Osteocyte (in vitro differentiated cells): ENCODE measurements at regions not wholly inside any gene's neighbourhood (a gene's known extent, or its start where the extent isn't known, plus 50 kb on each side); places are given as distances from the start of the nearest gene placed in this dataset.

Experiments
- DNase-seq: peaks from one replicate; pipeline ENCODE4 v3.0.0; 2021; ENCODE audit warnings: mixed read lengths; ENCODE audit not compliant: unreplicated experiment; ENCODE audit errors: extremely low spot score
- H3K27ac Mint-ChIP-seq: one replicate; pipeline ENCODE4 v1.8.0; 2021; ENCODE audit warnings: mild to moderate bottlenecking, mixed read lengths; ENCODE audit not compliant: unreplicated experiment
- H3K27me3 Mint-ChIP-seq: one replicate; pipeline ENCODE4 v1.8.0; 2021; ENCODE audit warnings: mixed read lengths; ENCODE audit not compliant: unreplicated experiment
- H3K36me3 Mint-ChIP-seq: one replicate; pipeline ENCODE4 v1.8.0; 2021; ENCODE audit warnings: mixed read lengths; ENCODE audit not compliant: unreplicated experiment
- H3K4me1 Mint-ChIP-seq: one replicate; pipeline ENCODE4 v1.8.0; 2021; ENCODE audit warnings: mixed read lengths; ENCODE audit not compliant: unreplicated experiment
- H3K4me3 Mint-ChIP-seq: one replicate; pipeline ENCODE4 v1.8.0; 2021; ENCODE audit warnings: mild to moderate bottlenecking, moderate library complexity, mixed read lengths; ENCODE audit not compliant: unreplicated experiment
- H3K9me3 Mint-ChIP-seq: one replicate; pipeline ENCODE4 v1.8.0; 2021; ENCODE audit warnings: mixed read lengths; ENCODE audit not compliant: unreplicated experiment
- TF ChIP-seq, protein P1 (sequence below): fragments of 200-600 bp; sonication (generic); IDR thresholded peaks from 2 replicates; pipeline ENCODE4 v1.5.0; 2021; ENCODE audit warnings: antibody characterized with exemption, mild to moderate bottlenecking, moderate library complexity

- peaks cover under 1% of the 10 kb centered on the region for H3K9me3 Mint-ChIP-seq
- no peak for DNase-seq
- H3K4me1 Mint-ChIP-seq = no peaks in the 10 kb centered on the region
- H3K36me3 Mint-ChIP-seq = no peaks in the 10 kb centered on the region
- no peak overlapping the region for H3K27ac Mint-ChIP-seq
- no peak overlapping the region for H3K4me3 Mint-ChIP-seq
- no peaks in the 10 kb centered on the region for H3K27me3 Mint-ChIP-seq
- TF ChIP-seq, protein P1, sequence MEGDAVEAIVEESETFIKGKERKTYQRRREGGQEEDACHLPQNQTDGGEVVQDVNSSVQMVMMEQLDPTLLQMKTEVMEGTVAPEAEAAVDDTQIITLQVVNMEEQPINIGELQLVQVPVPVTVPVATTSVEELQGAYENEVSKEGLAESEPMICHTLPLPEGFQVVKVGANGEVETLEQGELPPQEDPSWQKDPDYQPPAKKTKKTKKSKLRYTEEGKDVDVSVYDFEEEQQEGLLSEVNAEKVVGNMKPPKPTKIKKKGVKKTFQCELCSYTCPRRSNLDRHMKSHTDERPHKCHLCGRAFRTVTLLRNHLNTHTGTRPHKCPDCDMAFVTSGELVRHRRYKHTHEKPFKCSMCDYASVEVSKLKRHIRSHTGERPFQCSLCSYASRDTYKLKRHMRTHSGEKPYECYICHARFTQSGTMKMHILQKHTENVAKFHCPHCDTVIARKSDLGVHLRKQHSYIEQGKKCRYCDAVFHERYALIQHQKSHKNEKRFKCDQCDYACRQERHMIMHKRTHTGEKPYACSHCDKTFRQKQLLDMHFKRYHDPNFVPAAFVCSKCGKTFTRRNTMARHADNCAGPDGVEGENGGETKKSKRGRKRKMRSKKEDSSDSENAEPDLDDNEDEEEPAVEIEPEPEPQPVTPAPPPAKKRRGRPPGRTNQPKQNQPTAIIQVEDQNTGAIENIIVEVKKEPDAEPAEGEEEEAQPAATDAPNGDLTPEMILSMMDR = no peak
These were observed 104.2 kb upstream of the AMN1 start for GRCh38 chr12:31832740-31833729.

DNA sequence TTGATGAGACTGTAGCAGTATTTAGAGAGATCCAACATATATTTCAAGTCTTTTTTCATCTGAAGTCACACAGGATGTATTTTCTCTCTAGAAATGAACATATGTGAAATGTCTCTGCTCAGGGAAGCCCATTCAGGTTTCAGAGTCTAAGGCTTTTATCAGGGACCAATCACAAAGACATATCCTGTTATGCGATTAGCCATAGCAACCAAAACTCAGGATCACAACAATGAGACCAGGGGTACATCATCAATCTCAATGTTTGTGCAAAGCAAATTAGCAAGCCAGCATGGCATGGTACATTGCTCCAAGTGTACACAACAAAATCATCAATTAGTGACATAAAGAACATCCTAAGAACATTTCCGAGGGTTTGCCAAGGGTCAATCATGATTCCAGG lies 99.2 kb upstream of the AMN1 start:
- Mint-ChIP-seq H3K27ac (no peak overlapping the region), H3K36me3 (no peaks in the 10 kb centered on the region), H3K4me3 (no peak overlapping the region), H3K4me1 (no peaks in the 10 kb centered on the region), H3K9me3 (peaks cover 10% of the 10 kb centered on the region), H3K27me3 (no peaks in the 10 kb centered on the region)
- TF ChIP-seq, protein P1 = no peak
- peak; percentile 38 for DNase-seq

- Mint-ChIP-seq H3K4me1 (no peaks in the 10 kb centered on the region), H3K9me3 (peaks cover 6% of the 10 kb centered on the region), H3K27ac (no peak overlapping the region), H3K36me3 (no peaks in the 10 kb centered on the region), H3K27me3 (no peaks in the 10 kb centered on the region), H3K4me3 (no peak overlapping the region)
- no peak for DNase-seq
- TF ChIP-seq, protein P1 = no peak
These were observed 93.9 kb upstream of the AMN1 start for GRCh38 chr12:31822761-31823160.

- H3K36me3 Mint-ChIP-seq = no peaks in the 10 kb centered on the region
- H3K4me1 Mint-ChIP-seq = no peaks in the 10 kb centered on the region
- no peaks in the 10 kb centered on the region for H3K27me3 Mint-ChIP-seq
- H3K27ac Mint-ChIP-seq = no peak overlapping the region
- peaks cover 6% of the 10 kb centered on the region for H3K9me3 Mint-ChIP-seq
- no peak for DNase-seq
- TF ChIP-seq, protein P1 = no peak
- H3K4me3 Mint-ChIP-seq = no peak overlapping the region
These were observed 92.7 kb upstream of the AMN1 start for GRCh38 chr12:31821484-31821883.

- Mint-ChIP-seq H3K9me3 (peaks cover 4% of the 10 kb centered on the region), H3K4me3 (no peak overlapping the region), H3K36me3 (no peaks in the 10 kb centered on the region), H3K27ac (no peak overlapping the region), H3K4me1 (no peaks in the 10 kb centered on the region), H3K27me3 (no peaks in the 10 kb centered on the region)
- DNase-seq = no peak
- TF ChIP-seq, protein P1 = no peak
These were observed 92.0 kb upstream of the AMN1 start for GRCh38 chr12:31820832-31821231.
